HG03103 (cell line): ENCODE measurements at regions not wholly inside any gene's neighbourhood (a gene's known extent, or its start where the extent isn't known, plus 50 kb on each side); places are given as distances from the start of the nearest gene placed in this dataset.

Experiments
- ATAC-seq: cut with Tn5 transposase; IDR thresholded peaks from one replicate; pipeline ENCODE4 v1.9.1; 2021; ENCODE audit warnings: low read depth; ENCODE audit not compliant: unreplicated experiment

GRCh38 chr5:125595095-125595494 lies 828.1 kb upstream of the GRAMD2B start:
- no peak for ATAC-seq

GRCh38 chr5:125595845-125596244 lies 827.4 kb upstream of the GRAMD2B start:
- no peak for ATAC-seq

- ATAC-seq = no peak
Observed at GRCh38 chr5:125597338-125597737, 825.9 kb upstream of the GRAMD2B start.

- ATAC-seq = no peak
Observed at GRCh38 chr5:125600559-125600958, 822.6 kb upstream of the GRAMD2B start.

- ATAC-seq = no peak
Observed at GRCh38 chr5:125602184-125602583, 821.0 kb upstream of the GRAMD2B start.

- ATAC-seq = no peak
Observed at GRCh38 chr5:125603321-125603720, 819.9 kb upstream of the GRAMD2B start.

- no peak for ATAC-seq
Observed at GRCh38 chr5:125604104-125604503, 819.1 kb upstream of the GRAMD2B start.

- ATAC-seq = no peak
Observed at GRCh38 chr5:125607018-125607417, 816.2 kb upstream of the GRAMD2B start.

GRCh38 chr5:125609011-125609410 lies 814.2 kb upstream of the GRAMD2B start:
- no peak for ATAC-seq

- no peak for ATAC-seq
Observed at GRCh38 chr5:125610892-125611291, 812.3 kb upstream of the GRAMD2B start.

- no peak for ATAC-seq
Observed at GRCh38 chr5:125611541-125611940, 811.7 kb upstream of the GRAMD2B start.

GRCh38 chr5:125612181-125612721 lies 811.0 kb upstream of the GRAMD2B start:
- no peak for ATAC-seq

GRCh38 chr5:125612776-125613175 lies 810.4 kb upstream of the GRAMD2B start:
- ATAC-seq = no peak

GRCh38 chr5:125630237-125630636 lies 793.0 kb upstream of the GRAMD2B start:
- no peak for ATAC-seq

- no peak for ATAC-seq
Observed at GRCh38 chr5:125633523-125633922, 789.7 kb upstream of the GRAMD2B start.

GRCh38 chr5:125634216-125634835 lies 788.9 kb upstream of the GRAMD2B start:
- ATAC-seq = no peak

- ATAC-seq = no peak
Observed at GRCh38 chr5:125639858-125640257, 783.4 kb upstream of the GRAMD2B start.

GRCh38 chr5:125652761-125653160 lies 770.4 kb upstream of the GRAMD2B start:
- no peak for ATAC-seq

- no peak for ATAC-seq
Observed at GRCh38 chr5:125654392-125654791, 768.8 kb upstream of the GRAMD2B start.

- ATAC-seq = no peak
Observed at GRCh38 chr5:125655156-125655555, 768.1 kb upstream of the GRAMD2B start.

- no peak for ATAC-seq
Observed at GRCh38 chr5:125657936-125658335, 765.3 kb upstream of the GRAMD2B start.

- no peak for ATAC-seq
Observed at GRCh38 chr5:125659316-125660023, 763.7 kb upstream of the GRAMD2B start.
